Activated T-helper 2 cell treated with anti-CD3 and anti-CD28 coated beads, Interferon-gamma antibody, Interleukin-2, Interleukin-4, amounts not matched to agents 10 μg/mL and 5 μg/mL and 100 μg/mL, durations not matched to agents 14 hours and 24 hours and 36 hours (primary cell): ENCODE measurements at regions not wholly inside any gene's neighbourhood (a gene's known extent, or its start where the extent isn't known, plus 50 kb on each side); places are given as distances from the start of the nearest gene placed in this dataset.

Experiments
- DNase-seq: peaks from one replicate; pipeline ENCODE4 v3.0.0; 2021; ENCODE audit warnings: low spot score
- H3K27ac Mint-ChIP-seq: one replicate; pipeline ENCODE4 v1.8.0; 2021; ENCODE audit warnings: mixed read lengths
- H3K27me3 Mint-ChIP-seq: one replicate; pipeline ENCODE4 v1.8.0; 2021; ENCODE audit warnings: low read depth, mixed read lengths
- H3K36me3 Mint-ChIP-seq: one replicate; pipeline ENCODE4 v1.8.0; 2021; ENCODE audit warnings: low read depth, mixed read lengths
- H3K4me1 Mint-ChIP-seq: one replicate; pipeline ENCODE4 v1.8.0; 2021; ENCODE audit warnings: low read depth, mixed read lengths
- H3K4me3 Mint-ChIP-seq: one replicate; pipeline ENCODE4 v1.8.0; 2021; ENCODE audit warnings: low read depth, mild to moderate bottlenecking, moderate library complexity, mixed read lengths
- H3K9me3 Mint-ChIP-seq: one replicate; pipeline ENCODE4 v1.8.0; 2021; ENCODE audit warnings: mixed read lengths
- intact Hi-C: fragments of 100-400 bp; cut with micrococcal nuclease; formaldehyde crosslinking; loops from one replicate; pipeline ENCODE4 v1.15.1; 2023

- Mint-ChIP-seq H3K4me3 (no peak overlapping the region), H3K4me1 (no peaks in the 10 kb centered on the region), H3K36me3 (no peaks in the 10 kb centered on the region), H3K9me3 (no peaks in the 10 kb centered on the region), H3K27me3 (no peaks in the 10 kb centered on the region), H3K27ac (no peak overlapping the region)
- no peak for DNase-seq
- intact Hi-C loops, result no loop called here
Measured at GRCh38 chr15:93307513-93307912, 218.5 kb upstream of the RGMA start.

GRCh38 chr15:93305306-93305705, 216.3 kb upstream of the RGMA start:
- Mint-ChIP-seq H3K27me3 (no peaks in the 10 kb centered on the region), H3K27ac (no peak overlapping the region), H3K9me3 (no peaks in the 10 kb centered on the region), H3K4me1 (no peaks in the 10 kb centered on the region), H3K4me3 (no peak overlapping the region), H3K36me3 (no peaks in the 10 kb centered on the region)
- DNase-seq, result no peak
- intact Hi-C loops, result no loop called here

GRCh38 chr15:93302080-93302765, 213.2 kb upstream of the RGMA start:
- no peak overlapping the region for H3K27ac Mint-ChIP-seq
- H3K9me3 Mint-ChIP-seq, result no peaks in the 10 kb centered on the region
- intact Hi-C loops, result no loop called here
- no peaks in the 10 kb centered on the region for H3K36me3 Mint-ChIP-seq
- H3K4me3 Mint-ChIP-seq, result no peak overlapping the region
- no peaks in the 10 kb centered on the region for H3K27me3 Mint-ChIP-seq
- DNase-seq, result no peak
- no peaks in the 10 kb centered on the region for H3K4me1 Mint-ChIP-seq

GRCh38 chr15:93300796-93301195, 211.8 kb upstream of the RGMA start:
- no peak for DNase-seq
- H3K4me3 Mint-ChIP-seq, result no peak overlapping the region
- no peaks in the 10 kb centered on the region for H3K27me3 Mint-ChIP-seq
- no peaks in the 10 kb centered on the region for H3K9me3 Mint-ChIP-seq
- H3K4me1 Mint-ChIP-seq, result no peaks in the 10 kb centered on the region
- intact Hi-C loops, result no loop called here
- no peak overlapping the region for H3K27ac Mint-ChIP-seq
- no peaks in the 10 kb centered on the region for H3K36me3 Mint-ChIP-seq

- Mint-ChIP-seq H3K27ac (no peak overlapping the region), H3K4me3 (no peak overlapping the region), H3K4me1 (no peaks in the 10 kb centered on the region), H3K27me3 (no peaks in the 10 kb centered on the region), H3K36me3 (no peaks in the 10 kb centered on the region), H3K9me3 (no peaks in the 10 kb centered on the region)
- intact Hi-C loops, result no loop called here
- DNase-seq, result no peak
Measured at GRCh38 chr15:93299675-93300074, 210.7 kb upstream of the RGMA start.

- DNase-seq, result no peak
- Mint-ChIP-seq H3K36me3 (no peaks in the 10 kb centered on the region), H3K4me3 (no peak overlapping the region), H3K27ac (no peak overlapping the region), H3K4me1 (no peaks in the 10 kb centered on the region), H3K9me3 (no peaks in the 10 kb centered on the region), H3K27me3 (no peaks in the 10 kb centered on the region)
- intact Hi-C loops, result no loop called here
Measured at GRCh38 chr15:93298901-93299300, 209.9 kb upstream of the RGMA start.

- Mint-ChIP-seq H3K36me3 (no peaks in the 10 kb centered on the region), H3K9me3 (no peaks in the 10 kb centered on the region), H3K27ac (no peak overlapping the region), H3K4me1 (no peaks in the 10 kb centered on the region), H3K27me3 (peaks cover 2% of the 10 kb centered on the region), H3K4me3 (no peak overlapping the region)
- DNase-seq, result no peak
- intact Hi-C loops, result no loop called here
Measured at GRCh38 chr15:93296759-93297500, 207.9 kb upstream of the RGMA start.

GRCh38 chr15:93294896-93295295, 205.9 kb upstream of the RGMA start:
- H3K9me3 Mint-ChIP-seq, result no peaks in the 10 kb centered on the region
- H3K4me1 Mint-ChIP-seq, result no peaks in the 10 kb centered on the region
- no peak overlapping the region for H3K27ac Mint-ChIP-seq
- no peak for DNase-seq
- peaks cover 2% of the 10 kb centered on the region for H3K27me3 Mint-ChIP-seq
- intact Hi-C loops, result no loop called here
- no peak overlapping the region for H3K4me3 Mint-ChIP-seq
- no peaks in the 10 kb centered on the region for H3K36me3 Mint-ChIP-seq

- intact Hi-C loops, result no loop called here
- no peak overlapping the region for H3K4me3 Mint-ChIP-seq
- DNase-seq, result no peak
- H3K27me3 Mint-ChIP-seq, result peaks cover 2% of the 10 kb centered on the region
- no peaks in the 10 kb centered on the region for H3K9me3 Mint-ChIP-seq
- no peak overlapping the region for H3K27ac Mint-ChIP-seq
- no peaks in the 10 kb centered on the region for H3K36me3 Mint-ChIP-seq
- H3K4me1 Mint-ChIP-seq, result no peaks in the 10 kb centered on the region
Measured at GRCh38 chr15:93294066-93294465, 205.1 kb upstream of the RGMA start.

GRCh38 chr15:93291380-93291779, 202.4 kb upstream of the RGMA start:
- no peak overlapping the region for H3K27ac Mint-ChIP-seq
- no peak for DNase-seq
- H3K9me3 Mint-ChIP-seq, result no peaks in the 10 kb centered on the region
- intact Hi-C loops, result no loop called here
- no peaks in the 10 kb centered on the region for H3K36me3 Mint-ChIP-seq
- no peak overlapping the region for H3K4me3 Mint-ChIP-seq
- no peaks in the 10 kb centered on the region for H3K4me1 Mint-ChIP-seq
- peaks cover 2% of the 10 kb centered on the region for H3K27me3 Mint-ChIP-seq

GRCh38 chr15:93290618-93290946, 201.6 kb upstream of the RGMA start:
- Mint-ChIP-seq H3K36me3 (no peaks in the 10 kb centered on the region), H3K27ac (no peak overlapping the region), H3K4me3 (no peak overlapping the region), H3K4me1 (no peaks in the 10 kb centered on the region), H3K9me3 (no peaks in the 10 kb centered on the region), H3K27me3 (peaks cover 2% of the 10 kb centered on the region)
- DNase-seq, result no peak
- intact Hi-C loops, result no loop called here

- no peaks in the 10 kb centered on the region for H3K4me1 Mint-ChIP-seq
- H3K4me3 Mint-ChIP-seq, result no peak overlapping the region
- intact Hi-C loops, result no loop called here
- no peaks in the 10 kb centered on the region for H3K9me3 Mint-ChIP-seq
- no peaks in the 10 kb centered on the region for H3K36me3 Mint-ChIP-seq
- no peak for DNase-seq
- peaks cover 2% of the 10 kb centered on the region for H3K27me3 Mint-ChIP-seq
- H3K27ac Mint-ChIP-seq, result no peak overlapping the region
Measured at GRCh38 chr15:93289941-93290617, 201.1 kb upstream of the RGMA start.

- Mint-ChIP-seq H3K4me1 (no peaks in the 10 kb centered on the region), H3K36me3 (no peaks in the 10 kb centered on the region), H3K4me3 (no peak overlapping the region), H3K27ac (no peak overlapping the region), H3K9me3 (no peaks in the 10 kb centered on the region), H3K27me3 (peaks cover 2% of the 10 kb centered on the region)
- DNase-seq, result no peak
- intact Hi-C loops, result no loop called here
Measured at GRCh38 chr15:93288728-93289294, 199.8 kb upstream of the RGMA start.
